H9 (cell line): ENCODE measurements at regions not wholly inside any gene's neighbourhood (a gene's known extent, or its start where the extent isn't known, plus 50 kb on each side); places are given as distances from the start of the nearest gene placed in this dataset.

Source experiments
- DNase-seq: peaks from one replicate; pipeline ENCODE4 v3.0.0-alpha.2; 2017
- H2AFZ ChIP-seq: one replicate; pipeline ENCODE4 v1.6.1; 2013; ENCODE audit warnings: mild to moderate bottlenecking, low read length, control low read depth, moderate library complexity
- H2AK5ac ChIP-seq: 2 replicates; pipeline ENCODE4 v1.6.1; 2013; ENCODE audit warnings: low read length, control low read depth, mixed read lengths; ENCODE audit not compliant: insufficient read length
- H2BK120ac ChIP-seq: one replicate; pipeline ENCODE4 v1.6.1; 2013; ENCODE audit warnings: low read depth, mild to moderate bottlenecking, low read length, control low read depth, inconsistent platforms; ENCODE audit not compliant: poor library complexity, severe bottlenecking
- H2BK12ac ChIP-seq: 2 replicates; pipeline ENCODE4 v1.6.1; 2013; ENCODE audit warnings: low read length, control low read depth, mixed read lengths, low read depth; ENCODE audit not compliant: insufficient read length
- H2BK15ac ChIP-seq: 2 replicates; pipeline ENCODE4 v1.6.1; 2013; ENCODE audit warnings: low read depth, low read length, control low read depth
- H2BK20ac ChIP-seq: one replicate; pipeline ENCODE4 v1.6.1; 2013; ENCODE audit warnings: low read depth, mild to moderate bottlenecking, low read length, control low read depth, inconsistent platforms; ENCODE audit not compliant: poor library complexity, severe bottlenecking
- H2BK5ac ChIP-seq: 2 replicates; pipeline ENCODE4 v1.6.1; 2013; ENCODE audit warnings: low read length, control low read depth, mixed read lengths; ENCODE audit not compliant: insufficient read length
- H3K14ac ChIP-seq: 2 replicates; pipeline ENCODE4 v1.6.1; 2013; ENCODE audit warnings: low read length, control low read depth; ENCODE audit not compliant: insufficient read depth
- H3K18ac ChIP-seq: 2 replicates; pipeline ENCODE4 v1.6.1; 2013; ENCODE audit warnings: low read depth, mild to moderate bottlenecking, mixed read lengths, low read length, control low read depth; ENCODE audit not compliant: insufficient read length
- H3K23ac ChIP-seq: 2 replicates; pipeline ENCODE4 v1.6.1; 2013; ENCODE audit warnings: low read length, control low read depth, mixed read lengths, low read depth; ENCODE audit not compliant: insufficient read length
- H3K23me2 ChIP-seq: 2 replicates; pipeline ENCODE4 v1.6.1; 2013; ENCODE audit warnings: low read depth, mild to moderate bottlenecking, mixed read lengths, low read length, control low read depth; ENCODE audit not compliant: insufficient read length, poor library complexity, severe bottlenecking
- H3K27ac ChIP-seq: 2 replicates; pipeline ENCODE4 v1.5.1; 2013; ENCODE audit warnings: low read length, control low read depth, mixed read lengths, low read depth; ENCODE audit not compliant: insufficient read length
- H3K27me3 ChIP-seq: 2 replicates; pipeline ENCODE4 v1.6.1; 2013; ENCODE audit warnings: low read length, control low read depth, inconsistent platforms; ENCODE audit not compliant: insufficient read depth
- H3K4ac ChIP-seq: 2 replicates; pipeline ENCODE4 v1.6.1; 2013; ENCODE audit warnings: low read depth, mild to moderate bottlenecking, control low read depth, inconsistent platforms, low read length, moderate library complexity
- H3K4me1 ChIP-seq: 2 replicates; pipeline ENCODE4 v1.6.1; 2013; ENCODE audit warnings: low read length, control low read depth, inconsistent platforms; ENCODE audit not compliant: insufficient read depth
- H3K4me2 ChIP-seq: 2 replicates; pipeline ENCODE4 v1.6.1; 2013; ENCODE audit warnings: low read length, control low read depth, mixed read lengths; ENCODE audit not compliant: insufficient read length, insufficient read depth
- H3K56ac ChIP-seq: 2 replicates; pipeline ENCODE4 v1.6.1; 2013; ENCODE audit warnings: low read depth, mild to moderate bottlenecking, mixed read lengths, low read length, control low read depth; ENCODE audit not compliant: insufficient read length
- H3K79me1 ChIP-seq: 2 replicates; pipeline ENCODE4 v1.6.1; 2013; ENCODE audit warnings: low read depth, mild to moderate bottlenecking, moderate library complexity, low read length, control low read depth, inconsistent platforms; ENCODE audit not compliant: insufficient read depth, poor library complexity, severe bottlenecking
- H3K79me2 ChIP-seq: 2 replicates; pipeline ENCODE4 v1.6.1; 2013; ENCODE audit warnings: low read length, control low read depth, inconsistent platforms; ENCODE audit not compliant: insufficient read depth
- H3K9ac ChIP-seq: 2 replicates; pipeline ENCODE4 v1.6.1; 2013; ENCODE audit warnings: low read length, control low read depth, mixed read lengths; ENCODE audit not compliant: insufficient read length; ENCODE audit errors: extremely low read depth
- H3K9me3 ChIP-seq: one replicate; pipeline ENCODE4 v1.6.1; 2013; ENCODE audit warnings: low read depth, low read length, inconsistent platforms; ENCODE audit not compliant: control insufficient read depth
- H3T11ph ChIP-seq: one replicate; pipeline ENCODE4 v1.6.1; 2013; ENCODE audit warnings: mild to moderate bottlenecking, low read length, control low read depth, inconsistent platforms
- H4K20me1 ChIP-seq: one replicate; pipeline ENCODE4 v1.6.1; 2013; ENCODE audit not compliant: control insufficient read depth, insufficient read length, insufficient read depth
- H4K5ac ChIP-seq: 2 replicates; pipeline ENCODE4 v1.6.1; 2013; ENCODE audit warnings: low read depth, mild to moderate bottlenecking, mixed read lengths, low read length, control low read depth; ENCODE audit not compliant: insufficient read length
- H4K8ac ChIP-seq: replicated peaks from 2 replicates; pipeline ENCODE4 v1.6.1; 2013; ENCODE audit warnings: low read length, control low read depth, mixed read lengths, low read depth; ENCODE audit not compliant: insufficient read length
- H4K91ac ChIP-seq: 2 replicates; pipeline ENCODE4 v1.6.1; 2013; ENCODE audit warnings: low read depth, mild to moderate bottlenecking, moderate library complexity, mixed read lengths, low read length, control low read depth; ENCODE audit not compliant: insufficient read length
- H3K27ac Mint-ChIP-seq, 3 experiments: 2 replicates in 2 of 3; 3 replicates in 1 of 3; pipeline ENCODE4 v1.8.0; 2020 to 2021; ENCODE audit warnings: mixed read lengths in 3 of 3, mild to moderate bottlenecking in 1 of 3, moderate library complexity in 1 of 3
- H3K27me3 Mint-ChIP-seq: 2 replicates; pipeline ENCODE4 v1.8.0; 2021; ENCODE audit warnings: low read depth, mild to moderate bottlenecking, moderate library complexity, mixed read lengths
- H3K36me3 Mint-ChIP-seq, 3 experiments: 2 replicates in 2 of 3; 3 replicates in 1 of 3; pipeline ENCODE4 v1.8.0; 2020 to 2021; ENCODE audit warnings: low read depth in 3 of 3, mixed read lengths in 3 of 3; ENCODE audit not compliant: insufficient read depth in 1 of 3
- H3K4me1 Mint-ChIP-seq, 2 experiments: 2 replicates each; pipeline ENCODE4 v1.8.0; 2020; ENCODE audit warnings: mixed read lengths in 2 of 2
- H3K4me3 Mint-ChIP-seq, 2 experiments: 2 replicates in 1 of 2; 3 replicates in 1 of 2; pipeline ENCODE4 v1.8.0; 2020 to 2021; ENCODE audit warnings: mild to moderate bottlenecking in 2 of 2, mixed read lengths in 2 of 2, moderate library complexity in 1 of 2
- H3K9me3 Mint-ChIP-seq, 2 experiments: 2 replicates in 1 of 2; 3 replicates in 1 of 2; pipeline ENCODE4 v1.8.0; 2020; ENCODE audit warnings: mild to moderate bottlenecking in 2 of 2, mixed read lengths in 2 of 2, moderate library complexity in 1 of 2
- WGBS: extraction: QIAGEN DNeasy Blood & Tissue Kit; methylation state at CpG from one replicate; pipeline ENCODE4 v1.1.7; 2013; ENCODE audit warnings: missing lambda C conversion rate, low lambda C conversion rate, mixed read lengths; ENCODE audit not compliant: insufficient read length; ENCODE audit errors: extremely low coverage; 5-methylcytosine and 5-hydroxymethylcytosine counted together
- TF ChIP-seq, protein P1 (sequence below): fragments of 200-600 bp; sonication (generic); conservative IDR thresholded peaks from 3 replicates; pipeline ENCODE4 v1.8.0; 2021; ENCODE audit warnings: antibody characterized with exemption, mild to moderate bottlenecking

DNA sequence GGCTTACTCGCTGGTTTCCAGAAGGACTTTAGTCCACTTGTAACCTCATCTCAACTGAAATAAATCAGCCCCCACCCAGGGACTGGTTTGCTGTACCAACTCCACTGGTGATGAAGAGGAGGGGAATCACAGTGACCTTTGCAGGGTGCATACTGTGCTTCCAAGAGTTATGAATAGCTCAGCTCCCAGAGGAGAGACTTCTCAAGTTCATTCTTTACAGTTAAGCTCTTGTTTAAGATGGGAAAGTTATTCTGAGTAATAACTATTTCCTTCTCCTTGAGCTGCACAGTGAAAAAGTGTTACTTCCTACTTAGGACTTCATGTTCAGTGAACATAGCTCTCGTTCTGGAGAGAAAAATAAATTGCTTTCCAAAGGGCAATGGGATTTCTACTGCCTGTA lies 166.5 kb upstream of the ECI2 start:
- no peaks in the 10 kb centered on the region for H3K4me1 ChIP-seq
- H3K18ac ChIP-seq = no peak overlapping the region
- no peaks in the 10 kb centered on the region for H3K79me1 ChIP-seq
- Mint-ChIP-seq H3K4me1 (no peaks in the 10 kb centered on the region), H3K4me3 (no peak overlapping the region), H3K27me3 (no peaks in the 10 kb centered on the region; the same call in none of the 2 replicates), H3K27ac (no peak overlapping the region), H3K9me3 (peaks cover 15 to 16% of the 10 kb centered on the region in 2 experiments), H3K36me3 (peaks cover 0 to 18% (median 5%) of the 10 kb centered on the region in 3 experiments; a peak in 4 of 7 replicates)
- H3K23ac ChIP-seq = no peak overlapping the region
- H2BK15ac ChIP-seq = no peak overlapping the region
- no peak overlapping the region for H3K27ac ChIP-seq
- WGBS = no CpG with 5 or more reads among the region's 2 CpGs
- H3K9me3 ChIP-seq = no peaks in the 10 kb centered on the region
- H2AK5ac ChIP-seq = no peak overlapping the region
- H4K8ac ChIP-seq = no peak overlapping the region
- no peak overlapping the region for H2BK12ac ChIP-seq
- H3K27me3 ChIP-seq = no peaks in the 10 kb centered on the region
- H2BK20ac ChIP-seq = no peak overlapping the region
- H3K4me2 ChIP-seq = no peak overlapping the region
- DNase-seq = no peak
- H3K23me2 ChIP-seq = no peaks in the 10 kb centered on the region
- H3K9ac ChIP-seq = no peak overlapping the region
- no peak overlapping the region for H4K5ac ChIP-seq
- no peak overlapping the region for H2BK120ac ChIP-seq
- H4K20me1 ChIP-seq = no peaks in the 10 kb centered on the region
- H2AFZ ChIP-seq = no peak overlapping the region
- H4K91ac ChIP-seq = no peak overlapping the region
- no peaks in the 10 kb centered on the region for H3K79me2 ChIP-seq
- no peak overlapping the region for H2BK5ac ChIP-seq
- no peak overlapping the region for H3T11ph ChIP-seq
- TF ChIP-seq, protein P1, sequence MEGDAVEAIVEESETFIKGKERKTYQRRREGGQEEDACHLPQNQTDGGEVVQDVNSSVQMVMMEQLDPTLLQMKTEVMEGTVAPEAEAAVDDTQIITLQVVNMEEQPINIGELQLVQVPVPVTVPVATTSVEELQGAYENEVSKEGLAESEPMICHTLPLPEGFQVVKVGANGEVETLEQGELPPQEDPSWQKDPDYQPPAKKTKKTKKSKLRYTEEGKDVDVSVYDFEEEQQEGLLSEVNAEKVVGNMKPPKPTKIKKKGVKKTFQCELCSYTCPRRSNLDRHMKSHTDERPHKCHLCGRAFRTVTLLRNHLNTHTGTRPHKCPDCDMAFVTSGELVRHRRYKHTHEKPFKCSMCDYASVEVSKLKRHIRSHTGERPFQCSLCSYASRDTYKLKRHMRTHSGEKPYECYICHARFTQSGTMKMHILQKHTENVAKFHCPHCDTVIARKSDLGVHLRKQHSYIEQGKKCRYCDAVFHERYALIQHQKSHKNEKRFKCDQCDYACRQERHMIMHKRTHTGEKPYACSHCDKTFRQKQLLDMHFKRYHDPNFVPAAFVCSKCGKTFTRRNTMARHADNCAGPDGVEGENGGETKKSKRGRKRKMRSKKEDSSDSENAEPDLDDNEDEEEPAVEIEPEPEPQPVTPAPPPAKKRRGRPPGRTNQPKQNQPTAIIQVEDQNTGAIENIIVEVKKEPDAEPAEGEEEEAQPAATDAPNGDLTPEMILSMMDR = no peak
- no peak overlapping the region for H3K56ac ChIP-seq
- H3K4ac ChIP-seq = no peak overlapping the region
- no peak overlapping the region for H3K14ac ChIP-seq
